ENCODE measurements at regions not wholly inside any gene's neighbourhood (a gene's known extent, or its start where the extent isn't known, plus 50 kb on each side); places are given as distances from the start of the nearest gene placed in this dataset.

GRCh38 chr15:60070838-60071493, 66.9 kb downstream of the FOXB1 start:
- no peak overlapping the region for H3K9ac ChIP-seq
- no peaks in the 10 kb centered on the region for H3K9me3 ChIP-seq (ENCODE audit: control insufficient read depth, low read length)
- H3K27me3 ChIP-seq (ENCODE audit: control insufficient read depth, insufficient read depth, low read length), result no peaks in the 10 kb centered on the region
- no peaks in the 10 kb centered on the region for H3K4me1 ChIP-seq
- H3K36me3 ChIP-seq (ENCODE audit: control insufficient read depth, insufficient read depth, low read length), result no peaks in the 10 kb centered on the region
- TF ChIP-seq CTCF (IDR thresholded peaks at IDR 0.05), result no peak
- H3K79me2 ChIP-seq, result no peaks in the 10 kb centered on the region
- no peak overlapping the region for H3K4me3 ChIP-seq (ENCODE audit: low read depth, low read length)
- no peak overlapping the region for H2AFZ ChIP-seq
- no peak overlapping the region for H3K4me2 ChIP-seq (ENCODE audit: low read length)
- H3K27ac ChIP-seq, result no peak overlapping the region

GRCh38 chr15:60072826-60073465, 68.8 kb downstream of the FOXB1 start:
- H3K36me3 ChIP-seq (ENCODE audit: control insufficient read depth, insufficient read depth, low read length), result no peaks in the 10 kb centered on the region
- TF ChIP-seq CTCF (IDR thresholded peaks at IDR 0.05), result no peak
- H3K27me3 ChIP-seq (ENCODE audit: control insufficient read depth, insufficient read depth, low read length), result no peaks in the 10 kb centered on the region
- no peaks in the 10 kb centered on the region for H3K79me2 ChIP-seq
- H3K27ac ChIP-seq, result no peak overlapping the region
- no peaks in the 10 kb centered on the region for H3K4me1 ChIP-seq
- H3K4me3 ChIP-seq (ENCODE audit: low read depth, low read length), result no peak overlapping the region
- H2AFZ ChIP-seq, result no peak overlapping the region
- no peaks in the 10 kb centered on the region for H3K9me3 ChIP-seq (ENCODE audit: control insufficient read depth, low read length)
- no peak overlapping the region for H3K9ac ChIP-seq
- no peak overlapping the region for H3K4me2 ChIP-seq (ENCODE audit: low read length)

GRCh38 chr15:60073466-60073840, 69.3 kb downstream of the FOXB1 start:
- no peaks in the 10 kb centered on the region for H3K27me3 ChIP-seq (ENCODE audit: control insufficient read depth, insufficient read depth, low read length)
- no peaks in the 10 kb centered on the region for H3K9me3 ChIP-seq (ENCODE audit: control insufficient read depth, low read length)
- no peaks in the 10 kb centered on the region for H3K79me2 ChIP-seq
- no peak overlapping the region for H3K4me3 ChIP-seq (ENCODE audit: low read depth, low read length)
- no peak overlapping the region for H3K9ac ChIP-seq
- H3K4me1 ChIP-seq, result no peaks in the 10 kb centered on the region
- no peak overlapping the region for H2AFZ ChIP-seq
- H3K4me2 ChIP-seq (ENCODE audit: low read length), result no peak overlapping the region
- no peaks in the 10 kb centered on the region for H3K36me3 ChIP-seq (ENCODE audit: control insufficient read depth, insufficient read depth, low read length)
- TF ChIP-seq CTCF (IDR thresholded peaks at IDR 0.05), result no peak
- no peak overlapping the region for H3K27ac ChIP-seq

- Histone ChIP-seq H3K4me3 (ENCODE audit: low read depth, low read length) (no peak overlapping the region), H3K4me1 (no peaks in the 10 kb centered on the region), H3K4me2 (ENCODE audit: low read length) (no peak overlapping the region), H3K36me3 (ENCODE audit: control insufficient read depth, insufficient read depth, low read length) (no peaks in the 10 kb centered on the region), H3K79me2 (no peaks in the 10 kb centered on the region), H3K27ac (no peak overlapping the region), H3K9ac (no peak overlapping the region), H3K9me3 (ENCODE audit: control insufficient read depth, low read length) (no peaks in the 10 kb centered on the region), H3K27me3 (ENCODE audit: control insufficient read depth, insufficient read depth, low read length) (no peaks in the 10 kb centered on the region), H2AFZ (no peak overlapping the region)
- no peak for TF ChIP-seq CTCF (IDR thresholded peaks at IDR 0.05)
Measured at GRCh38 chr15:60074181-60074885, 70.2 kb downstream of the FOXB1 start.

All from parathyroid adenoma (tissue), 2 donors.